ENCODE measurements at regions not wholly inside any gene's neighbourhood (a gene's known extent, or its start where the extent isn't known, plus 50 kb on each side); places are given as distances from the start of the nearest gene placed in this dataset.

DNA sequence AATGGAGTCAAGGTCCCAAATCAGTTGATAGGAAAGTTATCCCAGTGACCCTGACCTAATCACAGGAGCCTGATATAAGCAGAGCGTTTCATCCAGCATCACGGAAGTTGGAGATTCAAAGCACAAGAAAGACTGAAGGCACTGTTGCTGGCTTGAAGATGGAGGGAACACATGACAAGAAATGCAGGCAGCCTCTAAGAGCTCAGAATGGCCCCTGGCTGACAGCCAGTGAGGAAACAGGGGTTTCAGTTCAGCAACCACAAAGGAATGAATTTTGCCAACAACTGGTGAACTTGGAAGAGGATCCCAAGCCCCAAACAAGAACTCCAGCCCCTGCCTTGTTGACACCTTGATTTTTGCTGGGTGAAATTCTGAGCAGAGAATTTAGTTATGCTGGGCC lies 778.5 kb downstream of the MAFB start:
- no peak overlapping the region for H3K4me2 ChIP-seq (ENCODE audit: unreplicated experiment)
- DNase-seq: no peak
- no peaks in the 10 kb centered on the region for H4K20me1 ChIP-seq (ENCODE audit: insufficient read depth)
- H3K79me2 ChIP-seq (ENCODE audit: insufficient read depth): no peaks in the 10 kb centered on the region
- 68 to 80% methylated on average over 2 of the region's 2 CpGs for WGBS, 2 experiments (ENCODE audit: low coverage in 1 of 2, low lambda C conversion rate in 2 of 2, missing lambda C conversion rate in 2 of 2)
- peaks cover 13% of the 10 kb centered on the region for H3K27me3 ChIP-seq (replicated peaks; ENCODE audit: insufficient read depth)
- TF ChIP-seq EZH2 (IDR thresholded peaks at IDR 0.05; ENCODE audit: insufficient read depth, poor library complexity, severe bottlenecking) (no peak), EZH2phosphoT487 (IDR thresholded peaks at IDR 0.05; ENCODE audit: insufficient read depth, low read depth) (no peak)
- H3F3A ChIP-seq (ENCODE audit: insufficient read depth): no peaks in the 10 kb centered on the region
- no peaks in the 10 kb centered on the region for H3K9me3 ChIP-seq (ENCODE audit: low read depth)
- H3K36me3 ChIP-seq (ENCODE audit: low read depth): no peaks in the 10 kb centered on the region
- in situ Hi-C loops (cut with MboI): no loop called here
- no peaks in the 10 kb centered on the region for H3K9me2 ChIP-seq (ENCODE audit: insufficient read depth)
- H2AFZ ChIP-seq: no peak overlapping the region
- no peak overlapping the region for H3K4me3 ChIP-seq
- H3K27ac ChIP-seq: no peak overlapping the region
- no peak overlapping the region for H3K9ac ChIP-seq
- no peaks in the 10 kb centered on the region; the same call in 1 of the 2 replicates for H3K4me1 ChIP-seq (ENCODE audit: insufficient read depth)

GRCh38 chr20:39909447-39909846 lies 779.6 kb downstream of the MAFB start:
- in situ Hi-C loops (cut with MboI): no loop called here
- H3K36me3 ChIP-seq (ENCODE audit: low read depth): no peaks in the 10 kb centered on the region

GRCh38 chr20:39904476-39905112 lies 784.4 kb downstream of the MAFB start:
- H3K36me3 ChIP-seq (ENCODE audit: low read depth): no peaks in the 10 kb centered on the region
- H3F3A ChIP-seq (ENCODE audit: insufficient read depth): no peaks in the 10 kb centered on the region
- TF ChIP-seq EZH2phosphoT487 (IDR thresholded peaks at IDR 0.05; ENCODE audit: insufficient read depth, low read depth): no peak
- no peak for TF ChIP-seq EZH2 (IDR thresholded peaks at IDR 0.05; ENCODE audit: insufficient read depth, poor library complexity, severe bottlenecking)
- no peak for DNase-seq
- no peaks in the 10 kb centered on the region for H3K4me1 ChIP-seq (ENCODE audit: insufficient read depth)
- no peak overlapping the region for H3K4me2 ChIP-seq (ENCODE audit: unreplicated experiment)
- H2AFZ ChIP-seq: no peak overlapping the region
- no peak overlapping the region for H3K9ac ChIP-seq
- H4K20me1 ChIP-seq (ENCODE audit: insufficient read depth): no peaks in the 10 kb centered on the region
- peaks cover 13% of the 10 kb centered on the region for H3K27me3 ChIP-seq (replicated peaks; ENCODE audit: insufficient read depth)
- in situ Hi-C loops (cut with MboI): no loop called here
- WGBS, 2 experiments (ENCODE audit: low coverage in 1 of 2, low lambda C conversion rate in 2 of 2, missing lambda C conversion rate in 2 of 2): 27 to 36% methylated on average over 7 of the region's 7 CpGs
- H3K9me3 ChIP-seq (ENCODE audit: low read depth): no peaks in the 10 kb centered on the region
- no peak overlapping the region for H3K4me3 ChIP-seq
- no peak overlapping the region for H3K27ac ChIP-seq
- H3K79me2 ChIP-seq (ENCODE audit: insufficient read depth): no peaks in the 10 kb centered on the region
- no peaks in the 10 kb centered on the region for H3K9me2 ChIP-seq (ENCODE audit: insufficient read depth)

More at GRCh38 chr20:39909447-39909846, 779.6 kb downstream of the MAFB start:
- no peak overlapping the region for H3K4me3 ChIP-seq
- no peaks in the 10 kb centered on the region for H3F3A ChIP-seq (ENCODE audit: insufficient read depth)
- H3K9ac ChIP-seq: no peak overlapping the region
- DNase-seq: no peak
- H3K4me1 ChIP-seq (ENCODE audit: insufficient read depth): no peaks in the 10 kb centered on the region; the same call in 1 of the 2 replicates
- WGBS, 2 experiments (ENCODE audit: low coverage in 1 of 2, low lambda C conversion rate in 2 of 2, missing lambda C conversion rate in 2 of 2): 43 to 44% methylated on average over 4 of the region's 4 CpGs
- H3K27ac ChIP-seq: no peak overlapping the region
- TF ChIP-seq EZH2 (IDR thresholded peaks at IDR 0.05; ENCODE audit: insufficient read depth, poor library complexity, severe bottlenecking) (no peak), EZH2phosphoT487 (IDR thresholded peaks at IDR 0.05; ENCODE audit: insufficient read depth, low read depth) (no peak)
- H3K79me2 ChIP-seq (ENCODE audit: insufficient read depth): no peaks in the 10 kb centered on the region
- H3K4me2 ChIP-seq (ENCODE audit: unreplicated experiment): no peak overlapping the region
- no peaks in the 10 kb centered on the region for H3K9me2 ChIP-seq (ENCODE audit: insufficient read depth)
- H2AFZ ChIP-seq: no peak overlapping the region
- peaks cover 13% of the 10 kb centered on the region for H3K27me3 ChIP-seq (replicated peaks; ENCODE audit: insufficient read depth)
- no peaks in the 10 kb centered on the region for H3K9me3 ChIP-seq (ENCODE audit: low read depth)
- no peaks in the 10 kb centered on the region for H4K20me1 ChIP-seq (ENCODE audit: insufficient read depth)

GRCh38 chr20:39903806-39904465 lies 785.1 kb downstream of the MAFB start:
- Histone ChIP-seq H3K4me1 (ENCODE audit: insufficient read depth) (no peaks in the 10 kb centered on the region), H3K36me3 (ENCODE audit: low read depth) (no peaks in the 10 kb centered on the region), H3F3A (ENCODE audit: insufficient read depth) (no peaks in the 10 kb centered on the region), H3K9ac (no peak overlapping the region), H3K4me2 (ENCODE audit: unreplicated experiment) (no peak overlapping the region), H3K79me2 (ENCODE audit: insufficient read depth) (no peaks in the 10 kb centered on the region), H2AFZ (no peak overlapping the region), H3K27ac (no peak overlapping the region), H4K20me1 (ENCODE audit: insufficient read depth) (no peaks in the 10 kb centered on the region), H3K27me3 (replicated peaks; ENCODE audit: insufficient read depth) (peaks cover 13% of the 10 kb centered on the region), H3K9me3 (ENCODE audit: low read depth) (no peaks in the 10 kb centered on the region), H3K4me3 (no peak overlapping the region), H3K9me2 (ENCODE audit: insufficient read depth) (no peaks in the 10 kb centered on the region)
- TF ChIP-seq EZH2 (IDR thresholded peaks at IDR 0.05; ENCODE audit: insufficient read depth, poor library complexity, severe bottlenecking) (no peak), EZH2phosphoT487 (IDR thresholded peaks at IDR 0.05; ENCODE audit: insufficient read depth, low read depth) (no peak)
- in situ Hi-C loops (cut with MboI): no loop called here
- DNase-seq: no peak
- 82 to 85% methylated on average over 10 of the region's 10 CpGs for WGBS, 2 experiments (ENCODE audit: low coverage in 1 of 2, low lambda C conversion rate in 2 of 2, missing lambda C conversion rate in 2 of 2)
